SK-N-SH treated with all-trans-retinoic acid at 6 μM for 48 hours (cell line): ENCODE measurements at regions not wholly inside any gene's neighbourhood (a gene's known extent, or its start where the extent isn't known, plus 50 kb on each side); places are given as distances from the start of the nearest gene placed in this dataset.

Experiments
- ATAC-seq: fragments of 200-7000 bp; cut with Tn5 transposase; 3 replicates; pipeline ENCODE4 v1.9.1; 2020; ENCODE audit warnings: mild to moderate bottlenecking, moderate library complexity
- ARNTL ChIP-seq: fragments of 450-650 bp; formaldehyde crosslinking; IDR thresholded peaks from 2 replicates; pipeline ENCODE4 v1.5.0; 2020; ENCODE audit warnings: low read depth, mild to moderate bottlenecking, moderate library complexity, borderline replicate concordance
- BACH2 ChIP-seq: fragments of 250-450 bp; sonication (Bioruptor Pico); IDR thresholded peaks from 2 replicates; pipeline ENCODE4 v1.9.0; 2021; ENCODE audit warnings: mild to moderate bottlenecking, borderline replicate concordance
- CSDC2 ChIP-seq: fragments of 250-450 bp; sonication (Bioruptor Pico); IDR thresholded peaks from 2 replicates; pipeline ENCODE4 v1.5.0; 2020; ENCODE audit warnings: mild to moderate bottlenecking, moderate library complexity
- ESRRG ChIP-seq: fragments of 250-450 bp; sonication (Bioruptor Pico); IDR thresholded peaks from 2 replicates; pipeline ENCODE4 v1.6.1; 2021; ENCODE audit warnings: mild to moderate bottlenecking
- GLIS3 ChIP-seq: fragments of 250-450 bp; sonication (Bioruptor Pico); IDR thresholded peaks from 2 replicates; pipeline ENCODE4 v1.5.0; 2020; ENCODE audit warnings: mild to moderate bottlenecking, moderate library complexity
- ISL1 ChIP-seq: fragments of 250-450 bp; sonication (Bioruptor Pico); IDR thresholded peaks from 2 replicates; pipeline ENCODE4 v2.1.2; 2022; ENCODE audit warnings: mild to moderate bottlenecking, moderate library complexity
- OSR1 ChIP-seq: fragments of 250-450 bp; sonication (Bioruptor Pico); IDR thresholded peaks from 2 replicates; pipeline ENCODE4 v1.8.0; 2022; ENCODE audit warnings: moderate library complexity, mild to moderate bottlenecking, inconsistent platforms
- PATZ1 ChIP-seq: fragments of 250-450 bp; sonication (Bioruptor Pico); IDR thresholded peaks from 2 replicates; pipeline ENCODE4 v1.8.0; 2020; ENCODE audit warnings: mild to moderate bottlenecking, moderate library complexity, borderline replicate concordance
- PPARA ChIP-seq: fragments of 250-450 bp; sonication (Bioruptor Pico); IDR thresholded peaks from 2 replicates; pipeline ENCODE4 v1.5.0; 2020; ENCODE audit warnings: mild to moderate bottlenecking, borderline replicate concordance
- RARB ChIP-seq: fragments of 250-450 bp; sonication (Bioruptor Pico); IDR thresholded peaks from 2 replicates; pipeline ENCODE4 v1.8.0; 2021; ENCODE audit warnings: mild to moderate bottlenecking, moderate library complexity
- SNAI2 ChIP-seq: fragments of 250-450 bp; sonication (Bioruptor Pico); IDR thresholded peaks from 2 replicates; pipeline ENCODE4 v1.5.0; 2020; ENCODE audit warnings: mild to moderate bottlenecking, moderate library complexity
- TCF4 ChIP-seq: fragments of 250-450 bp; sonication (Bioruptor Pico); IDR thresholded peaks from 2 replicates; pipeline ENCODE4 v1.8.0; 2021; ENCODE audit warnings: mild to moderate bottlenecking, moderate library complexity, borderline replicate concordance
- TOX ChIP-seq: fragments of 250-450 bp; sonication (Bioruptor Pico); IDR thresholded peaks from 2 replicates; pipeline ENCODE4 v1.8.0; 2021; ENCODE audit warnings: mild to moderate bottlenecking, moderate library complexity, borderline replicate concordance
- TSHZ2 ChIP-seq: fragments of 250-450 bp; sonication (Bioruptor Pico); IDR thresholded peaks from 2 replicates; pipeline ENCODE4 v1.5.0; 2020; ENCODE audit warnings: mild to moderate bottlenecking, moderate library complexity
- ZC3H10 ChIP-seq: fragments of 250-450 bp; sonication (Bioruptor Pico); IDR thresholded peaks from 2 replicates; pipeline ENCODE4 v1.5.1; 2021; ENCODE audit warnings: mild to moderate bottlenecking, moderate library complexity
- ZFP3 ChIP-seq: fragments of 250-450 bp; sonication (Bioruptor Pico); IDR thresholded peaks from 2 replicates; pipeline ENCODE4 v1.5.0; 2020; ENCODE audit warnings: mild to moderate bottlenecking, moderate library complexity
- ZFP30 ChIP-seq: fragments of 450-650 bp; formaldehyde crosslinking; IDR thresholded peaks from 2 replicates; pipeline ENCODE4 v1.5.0; 2022; ENCODE audit warnings: mild to moderate bottlenecking, moderate library complexity
- ZNF565 ChIP-seq: fragments of 450-650 bp; formaldehyde crosslinking; conservative IDR thresholded peaks from 2 replicates; pipeline ENCODE4 v1.5.0; 2020; ENCODE audit warnings: low read depth, mild to moderate bottlenecking, moderate library complexity
- ZNF70 ChIP-seq: fragments of 450-650 bp; formaldehyde crosslinking; IDR thresholded peaks from 2 replicates; pipeline ENCODE4 v1.5.0; 2020; ENCODE audit warnings: mild to moderate bottlenecking, moderate library complexity
- ZNF8 ChIP-seq: fragments of 450-650 bp; formaldehyde crosslinking; IDR thresholded peaks from 2 replicates; pipeline ENCODE4 v1.5.0; 2020; ENCODE audit warnings: mild to moderate bottlenecking, moderate library complexity
- TF ChIP-seq, protein P1 (sequence below): fragments of 250-450 bp; sonication (Bioruptor Pico); IDR thresholded peaks from 2 replicates; pipeline ENCODE4 v1.5.1; 2020; ENCODE audit warnings: low read depth, mild to moderate bottlenecking, moderate library complexity
- TF ChIP-seq, protein P2 (sequence below): fragments of 250-450 bp; sonication (Bioruptor Pico); IDR thresholded peaks from 2 replicates; pipeline ENCODE4 v1.5.1; 2021; ENCODE audit warnings: mild to moderate bottlenecking, moderate library complexity

GRCh38 chr10:130902929-130903328 lies 408.6 kb downstream of the TCERG1L start (continued):
- TF ChIP-seq ARNTL (CRISPR knock-in tag) (no peak), ESRRG (CRISPR knock-in tag) (no peak), PPARA (CRISPR knock-in tag) (no peak), ZNF565 (CRISPR knock-in tag) (no peak), RARB (CRISPR knock-in tag) (no peak)

DNA sequence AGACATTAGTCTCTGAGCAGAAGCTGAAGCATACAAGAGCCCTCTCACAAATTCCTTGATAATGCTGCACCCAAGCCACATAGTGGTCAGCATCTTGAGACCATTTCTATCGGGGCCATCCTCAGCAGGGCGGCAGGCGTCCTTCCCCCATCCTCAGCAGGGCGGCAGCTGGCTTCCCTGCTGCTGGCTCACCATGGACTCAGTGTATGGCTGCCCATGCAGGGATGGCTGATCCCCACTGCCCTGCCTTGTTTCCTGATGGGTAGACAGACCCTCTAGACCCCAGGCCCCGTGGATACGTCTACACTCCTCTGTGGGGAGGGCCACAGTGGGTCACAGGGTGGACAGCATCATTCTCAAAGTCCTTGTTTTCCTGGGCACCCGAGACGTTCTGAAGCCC lies 406.8 kb downstream of the TCERG1L start:
- ATAC-seq: no peak
- TF ChIP-seq CSDC2: no peak
- TF ChIP-seq, protein P1, sequence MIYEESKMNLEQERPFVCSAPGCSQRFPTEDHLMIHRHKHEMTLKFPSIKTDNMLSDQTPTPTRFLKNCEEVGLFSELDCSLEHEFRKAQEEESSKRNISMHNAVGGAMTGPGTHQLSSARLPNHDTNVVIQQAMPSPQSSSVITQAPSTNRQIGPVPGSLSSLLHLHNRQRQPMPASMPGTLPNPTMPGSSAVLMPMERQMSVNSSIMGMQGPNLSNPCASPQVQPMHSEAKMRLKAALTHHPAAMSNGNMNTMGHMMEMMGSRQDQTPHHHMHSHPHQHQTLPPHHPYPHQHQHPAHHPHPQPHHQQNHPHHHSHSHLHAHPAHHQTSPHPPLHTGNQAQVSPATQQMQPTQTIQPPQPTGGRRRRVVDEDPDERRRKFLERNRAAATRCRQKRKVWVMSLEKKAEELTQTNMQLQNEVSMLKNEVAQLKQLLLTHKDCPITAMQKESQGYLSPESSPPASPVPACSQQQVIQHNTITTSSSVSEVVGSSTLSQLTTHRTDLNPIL: no peak

GRCh38 chr10:130905386-130905785 lies 406.1 kb downstream of the TCERG1L start:
- no peak for ATAC-seq
- no peak for TF ChIP-seq ZC3H10 (CRISPR knock-in tag)
- TF ChIP-seq PPARA (CRISPR knock-in tag): no peak
- no peak for TF ChIP-seq ZFP3
- no peak for TF ChIP-seq ISL1
- TF ChIP-seq TCF4 (CRISPR knock-in tag): no peak
- TF ChIP-seq BACH2 (CRISPR knock-in tag): no peak
- no peak for TF ChIP-seq ZNF565 (CRISPR knock-in tag)
- TF ChIP-seq, protein P2, sequence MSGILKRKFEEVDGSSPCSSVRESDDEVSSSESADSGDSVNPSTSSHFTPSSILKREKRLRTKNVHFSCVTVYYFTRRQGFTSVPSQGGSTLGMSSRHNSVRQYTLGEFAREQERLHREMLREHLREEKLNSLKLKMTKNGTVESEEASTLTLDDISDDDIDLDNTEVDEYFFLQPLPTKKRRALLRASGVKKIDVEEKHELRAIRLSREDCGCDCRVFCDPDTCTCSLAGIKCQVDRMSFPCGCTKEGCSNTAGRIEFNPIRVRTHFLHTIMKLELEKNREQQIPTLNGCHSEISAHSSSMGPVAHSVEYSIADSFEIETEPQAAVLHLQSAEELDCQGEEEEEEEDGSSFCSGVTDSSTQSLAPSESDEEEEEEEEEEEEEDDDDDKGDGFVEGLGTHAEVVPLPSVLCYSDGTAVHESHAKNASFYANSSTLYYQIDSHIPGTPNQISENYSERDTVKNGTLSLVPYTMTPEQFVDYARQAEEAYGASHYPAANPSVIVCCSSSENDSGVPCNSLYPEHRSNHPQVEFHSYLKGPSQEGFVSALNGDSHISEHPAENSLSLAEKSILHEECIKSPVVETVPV: no peak
- TF ChIP-seq TOX (CRISPR knock-in tag): no peak

- no peak for TF ChIP-seq ZC3H10 (CRISPR knock-in tag)
- no peak for TF ChIP-seq ARNTL (CRISPR knock-in tag)
- no peak for TF ChIP-seq OSR1 (CRISPR knock-in tag)
- no peak for TF ChIP-seq ZNF8
- no peak for TF ChIP-seq CSDC2
- TF ChIP-seq TSHZ2 (CRISPR knock-in tag): no peak
- TF ChIP-seq RARB (CRISPR knock-in tag): no peak
- TF ChIP-seq GLIS3: no peak
- no peak for TF ChIP-seq BACH2 (CRISPR knock-in tag)
- no peak for TF ChIP-seq ZFP30
- TF ChIP-seq ZFP3: no peak
- TF ChIP-seq, all 23 proteins: peak for 0
- no peak for ATAC-seq
These were observed 405.6 kb downstream of the TCERG1L start for GRCh38 chr10:130905921-130906320.

- ATAC-seq: no peak
- TF ChIP-seq, protein P2: no peak
- TF ChIP-seq SNAI2 (no peak), ISL1 (no peak), GLIS3 (no peak), ZNF70 (no peak), TOX (CRISPR knock-in tag) (no peak), CSDC2 (no peak), PATZ1 (no peak), ZFP30 (no peak), TCF4 (CRISPR knock-in tag) (no peak), TSHZ2 (CRISPR knock-in tag) (no peak)
- TF ChIP-seq, protein P1: no peak
These were observed 400.7 kb downstream of the TCERG1L start for GRCh38 chr10:130910848-130911247.
